Liver (tissue), 8 donors: ENCODE measurements at regions not wholly inside any gene's neighbourhood (a gene's known extent, or its start where the extent isn't known, plus 50 kb on each side); places are given as distances from the start of the nearest gene placed in this dataset.

Source experiments
- DNase-seq: peaks from one replicate; pipeline ENCODE4 v3.0.0-alpha.2; 2017; ENCODE audit warnings: low spot score
- H3K27ac ChIP-seq, 2 donors: one replicate each; pipeline ENCODE4 v1.7.0; 2013; ENCODE audit warnings: inconsistent platforms in 2 of 2, low read length in 2 of 2, control low read depth in 1 of 2, low read depth in 1 of 2, mild to moderate bottlenecking in 1 of 2
- H3K27me3 ChIP-seq, 4 donors: one replicate each; pipeline versions ENCODE4 v1.6.1 to v1.7.0; 2013; ENCODE audit warnings: low read length in 3 of 4, inconsistent platforms in 1 of 4, mild to moderate bottlenecking in 1 of 4, moderate library complexity in 1 of 4; ENCODE audit not compliant: control insufficient read depth in 4 of 4, insufficient read depth in 4 of 4
- H3K36me3 ChIP-seq, 4 donors: one replicate each; pipeline versions ENCODE4 v1.6.1 to v1.7.0; 2013; ENCODE audit warnings: low read length in 3 of 4, mild to moderate bottlenecking in 3 of 4, low read depth in 1 of 4, moderate library complexity in 1 of 4; ENCODE audit not compliant: control insufficient read depth in 4 of 4, insufficient read depth in 3 of 4
- H3K4me1 ChIP-seq, 4 donors: one replicate each; pipeline versions ENCODE4 v1.6.1 to v1.7.0; 2013; ENCODE audit warnings: low read length in 3 of 4, mild to moderate bottlenecking in 3 of 4, moderate library complexity in 1 of 4; ENCODE audit not compliant: control insufficient read depth in 4 of 4, insufficient read depth in 4 of 4
- H3K4me3 ChIP-seq, 3 donors: one replicate each; pipeline versions ENCODE4 v1.6.1 to v1.7.0; 2013; ENCODE audit warnings: low read length in 3 of 3, control low read depth in 1 of 3, low read depth in 1 of 3, mild to moderate bottlenecking in 1 of 3
- H3K9ac ChIP-seq, 2 donors: one replicate each; pipeline ENCODE4 v1.7.0; 2013; ENCODE audit warnings: low read length in 2 of 2, mild to moderate bottlenecking in 2 of 2, moderate library complexity in 2 of 2, control low read depth in 1 of 2, low read depth in 1 of 2
- H3K9me3 ChIP-seq, 4 donors: one replicate each; pipeline versions ENCODE4 v1.6.1 to v1.7.0; 2013; ENCODE audit warnings: low read length in 3 of 4; ENCODE audit not compliant: control insufficient read depth in 4 of 4
- CTCF ChIP-seq: fragments of 150-350 bp; IDR thresholded peaks from 2 replicates; pipeline ENCODE4 v1.5.1; 2017; ENCODE audit warnings: improper control_type of control experiment, low read depth, low read length; ENCODE audit not compliant: missing input control
- EGR1 ChIP-seq, 2 donors: IDR thresholded peaks; 2 replicates each; pipeline ENCODE4 v1.6.1; 2016 to 2018; ENCODE audit warnings: antibody characterized with exemption in 2 of 2, low read depth in 2 of 2
- FOXA1 ChIP-seq: IDR thresholded peaks from 2 replicates; pipeline ENCODE4 v1.6.1; 2016; ENCODE audit warnings: antibody characterized with exemption
- FOXA2 ChIP-seq: IDR thresholded peaks from 2 replicates; pipeline ENCODE4 v1.6.1; 2016; ENCODE audit warnings: antibody characterized with exemption
- GABPA ChIP-seq, 2 donors: IDR thresholded peaks in 1 of 2; conservative IDR thresholded peaks in 1 of 2; 2 replicates each; pipeline ENCODE4 v1.6.1; 2016; ENCODE audit warnings: antibody characterized with exemption in 2 of 2, mild to moderate bottlenecking in 1 of 2, moderate library complexity in 1 of 2
- HNF4A ChIP-seq, 2 donors: conservative IDR thresholded peaks; 2 replicates each; pipeline ENCODE4 v1.6.1; 2016; ENCODE audit warnings: antibody characterized with exemption in 2 of 2, mild to moderate bottlenecking in 2 of 2
- HNF4G ChIP-seq: IDR thresholded peaks from 2 replicates; pipeline ENCODE4 v1.6.1; 2016; ENCODE audit warnings: antibody characterized with exemption
- JUND ChIP-seq, 2 donors: IDR thresholded peaks; 2 replicates each; pipeline ENCODE4 v1.6.1; 2016; ENCODE audit warnings: antibody characterized with exemption in 2 of 2
- NR2F2 ChIP-seq: IDR thresholded peaks from 2 replicates; pipeline ENCODE4 v1.6.1; 2016; ENCODE audit warnings: antibody characterized with exemption
- RAD21 ChIP-seq, 2 donors: IDR thresholded peaks; 2 replicates each; pipeline ENCODE4 v1.6.1; 2016; ENCODE audit warnings: antibody characterized with exemption in 2 of 2, mild to moderate bottlenecking in 2 of 2
- RXRA ChIP-seq, 2 donors: IDR thresholded peaks; 2 replicates each; pipeline ENCODE4 v1.6.1; 2017 to 2018; ENCODE audit warnings: antibody characterized with exemption in 2 of 2, mild to moderate bottlenecking in 1 of 2
- SP1 ChIP-seq: IDR thresholded peaks from 2 replicates; pipeline ENCODE4 v1.6.1; 2018; ENCODE audit warnings: antibody characterized with exemption, mild to moderate bottlenecking
- TAF1 ChIP-seq: conservative IDR thresholded peaks from 2 replicates; pipeline ENCODE4 v1.6.1; 2016; ENCODE audit warnings: antibody characterized with exemption, mild to moderate bottlenecking
- YY1 ChIP-seq: IDR thresholded peaks from 2 replicates; pipeline ENCODE4 v1.6.1; 2016; ENCODE audit warnings: antibody characterized with exemption, mild to moderate bottlenecking
- ZBTB33 ChIP-seq: IDR thresholded peaks from 2 replicates; pipeline ENCODE4 v1.6.1; 2016; ENCODE audit warnings: antibody characterized with exemption
- WGBS: extraction: QIAGEN DNeasy Blood & Tissue Kit; methylation state at CpG from one replicate; pipeline ENCODE4 v1.1.7; 2013; 5-methylcytosine and 5-hydroxymethylcytosine counted together
- TF ChIP-seq, protein P1 (sequence below): IDR thresholded peaks from 2 replicates; pipeline ENCODE4 v1.6.1; 2016; ENCODE audit warnings: antibody characterized with exemption
- TF ChIP-seq, protein P2 (sequence below): IDR thresholded peaks from 2 replicates; pipeline ENCODE4 v1.6.1; 2016; ENCODE audit warnings: antibody characterized with exemption
- TF ChIP-seq, protein P3 (sequence below): IDR thresholded peaks from 2 replicates; pipeline ENCODE4 v1.6.1; 2016; ENCODE audit warnings: antibody characterized with exemption, mild to moderate bottlenecking
- donor health status: healthy.
- donor health status: healthy.
- donor health status: healthy.
- donor health status: healthy.
- donor health status: healthy.

DNA sequence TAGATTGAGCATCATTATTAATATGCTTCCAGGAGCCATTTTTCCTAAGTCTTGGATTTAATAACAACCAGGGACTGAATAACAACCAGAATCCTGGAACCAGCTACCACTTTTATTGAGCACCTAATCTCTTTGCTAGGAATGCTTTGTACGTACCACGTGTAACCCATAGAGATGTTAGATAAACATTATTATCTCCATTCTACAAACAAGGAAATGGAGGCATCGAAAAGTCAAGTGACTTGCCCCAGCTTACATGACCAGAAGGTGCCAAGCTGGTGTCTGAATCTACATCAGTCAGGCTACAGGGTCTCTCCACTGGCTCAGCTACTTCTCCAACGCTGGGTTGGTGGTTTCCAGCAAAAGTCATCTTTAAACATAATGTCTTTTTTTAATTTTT lies 256.1 kb upstream of the ANKRD55 start:
- DNase-seq, result no peak
- WGBS, result 61% methylated on average over 4 of the region's 4 CpGs
- Histone ChIP-seq H3K4me1 (no peaks in the 10 kb centered on the region), H3K4me3 (no peak overlapping the region), H3K27me3 (no peaks in the 10 kb centered on the region), H3K9ac (no peak overlapping the region), H3K9me3 (no peaks in the 10 kb centered on the region), H3K27ac (no peak overlapping the region), H3K36me3 (no peaks in the 10 kb centered on the region)
- TF ChIP-seq, protein P1, sequence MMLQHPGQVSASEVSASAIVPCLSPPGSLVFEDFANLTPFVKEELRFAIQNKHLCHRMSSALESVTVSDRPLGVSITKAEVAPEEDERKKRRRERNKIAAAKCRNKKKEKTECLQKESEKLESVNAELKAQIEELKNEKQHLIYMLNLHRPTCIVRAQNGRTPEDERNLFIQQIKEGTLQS, result no peak
- no peak for TF ChIP-seq GABPA (IDR thresholded peaks at IDR 0.05 in 1 of 2, conservative IDR thresholded peaks at IDR 0.05 in 1 of 2)
- no peak for TF ChIP-seq EGR1 (IDR thresholded peaks at IDR 0.05; ENCODE audit: low read depth in 2 of 2)
- TF ChIP-seq SP1, result no peak
- TF ChIP-seq JUND (IDR thresholded peaks at IDR 0.05), result no peak
- TF ChIP-seq ZBTB33, result no peak

GRCh38 chr5:56487528-56488115 lies 254.5 kb upstream of the ANKRD55 start:
- DNase-seq, result no peak
- H3K4me3 ChIP-seq, result no peak overlapping the region
- no peak overlapping the region for H3K9ac ChIP-seq
- TF ChIP-seq EGR1 (IDR thresholded peaks at IDR 0.05; ENCODE audit: low read depth in 2 of 2) (no peak), SP1 (no peak), NR2F2 (no peak), RXRA (IDR thresholded peaks at IDR 0.05) (no peak), RAD21 (IDR thresholded peaks at IDR 0.05) (no peak), TAF1 (no peak), FOXA1 (no peak), ZBTB33 (no peak), FOXA2 (no peak), CTCF (no peak), JUND (IDR thresholded peaks at IDR 0.05) (no peak), YY1 (no peak), GABPA (IDR thresholded peaks at IDR 0.05 in 1 of 2, conservative IDR thresholded peaks at IDR 0.05 in 1 of 2) (no peak), HNF4G (no peak), HNF4A (conservative IDR thresholded peaks at IDR 0.05) (no peak)
- TF ChIP-seq, protein P2, sequence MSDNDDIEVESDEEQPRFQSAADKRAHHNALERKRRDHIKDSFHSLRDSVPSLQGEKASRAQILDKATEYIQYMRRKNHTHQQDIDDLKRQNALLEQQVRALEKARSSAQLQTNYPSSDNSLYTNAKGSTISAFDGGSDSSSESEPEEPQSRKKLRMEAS, result no peak
- TF ChIP-seq, protein P1, result no peak
- TF ChIP-seq, protein P3, sequence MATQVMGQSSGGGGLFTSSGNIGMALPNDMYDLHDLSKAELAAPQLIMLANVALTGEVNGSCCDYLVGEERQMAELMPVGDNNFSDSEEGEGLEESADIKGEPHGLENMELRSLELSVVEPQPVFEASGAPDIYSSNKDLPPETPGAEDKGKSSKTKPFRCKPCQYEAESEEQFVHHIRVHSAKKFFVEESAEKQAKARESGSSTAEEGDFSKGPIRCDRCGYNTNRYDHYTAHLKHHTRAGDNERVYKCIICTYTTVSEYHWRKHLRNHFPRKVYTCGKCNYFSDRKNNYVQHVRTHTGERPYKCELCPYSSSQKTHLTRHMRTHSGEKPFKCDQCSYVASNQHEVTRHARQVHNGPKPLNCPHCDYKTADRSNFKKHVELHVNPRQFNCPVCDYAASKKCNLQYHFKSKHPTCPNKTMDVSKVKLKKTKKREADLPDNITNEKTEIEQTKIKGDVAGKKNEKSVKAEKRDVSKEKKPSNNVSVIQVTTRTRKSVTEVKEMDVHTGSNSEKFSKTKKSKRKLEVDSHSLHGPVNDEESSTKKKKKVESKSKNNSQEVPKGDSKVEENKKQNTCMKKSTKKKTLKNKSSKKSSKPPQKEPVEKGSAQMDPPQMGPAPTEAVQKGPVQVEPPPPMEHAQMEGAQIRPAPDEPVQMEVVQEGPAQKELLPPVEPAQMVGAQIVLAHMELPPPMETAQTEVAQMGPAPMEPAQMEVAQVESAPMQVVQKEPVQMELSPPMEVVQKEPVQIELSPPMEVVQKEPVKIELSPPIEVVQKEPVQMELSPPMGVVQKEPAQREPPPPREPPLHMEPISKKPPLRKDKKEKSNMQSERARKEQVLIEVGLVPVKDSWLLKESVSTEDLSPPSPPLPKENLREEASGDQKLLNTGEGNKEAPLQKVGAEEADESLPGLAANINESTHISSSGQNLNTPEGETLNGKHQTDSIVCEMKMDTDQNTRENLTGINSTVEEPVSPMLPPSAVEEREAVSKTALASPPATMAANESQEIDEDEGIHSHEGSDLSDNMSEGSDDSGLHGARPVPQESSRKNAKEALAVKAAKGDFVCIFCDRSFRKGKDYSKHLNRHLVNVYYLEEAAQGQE, result no peak
- 97% methylated on average over 25 of the region's 25 CpGs for WGBS
- no peaks in the 10 kb centered on the region for H3K27me3 ChIP-seq
- H3K4me1 ChIP-seq, result no peaks in the 10 kb centered on the region
- H3K9me3 ChIP-seq, result no peaks in the 10 kb centered on the region
- no peak overlapping the region for H3K27ac ChIP-seq
- H3K36me3 ChIP-seq, result no peaks in the 10 kb centered on the region
